Smooth muscle cell (in vitro differentiated cells): ENCODE measurements at regions not wholly inside any gene's neighbourhood (a gene's known extent, or its start where the extent isn't known, plus 50 kb on each side); places are given as distances from the start of the nearest gene placed in this dataset.

Source experiments
- DNase-seq: peaks from one replicate; lab custom pipeline; 2025; ENCODE audit not compliant: unreplicated experiment; lab: John Stamatoyannopoulos, UW
- H2AFZ ChIP-seq: fragments of 200-600 bp; sonication (generic); 2 replicates; pipeline ENCODE4 v1.6.0; 2016; ENCODE audit warnings: antibody characterized with exemption, low read depth, mild to moderate bottlenecking
- H3F3A ChIP-seq: fragments of 200-600 bp; sonication (generic); 2 replicates; pipeline ENCODE4 v1.6.0; 2017; ENCODE audit warnings: antibody characterized with exemption, low read depth
- H3K27ac ChIP-seq: fragments of 200-600 bp; sonication (generic); 2 replicates; pipeline ENCODE4 v1.5.1; 2016; ENCODE audit warnings: low read depth, mild to moderate bottlenecking
- H3K27me3 ChIP-seq: fragments of 200-600 bp; sonication (generic); 2 replicates; pipeline ENCODE4 v1.6.1; 2016; ENCODE audit warnings: low read depth, mild to moderate bottlenecking
- H3K36me3 ChIP-seq: fragments of 200-600 bp; sonication (generic); 2 replicates; pipeline ENCODE4 v1.5.1; 2016; ENCODE audit warnings: low read depth
- H3K4me1 ChIP-seq: fragments of 200-600 bp; sonication (generic); 2 replicates; pipeline ENCODE4 v1.5.1; 2016; ENCODE audit warnings: low read depth
- H3K4me2 ChIP-seq: fragments of 200-600 bp; sonication (generic); 2 replicates; pipeline ENCODE4 v1.6.0; 2016; ENCODE audit warnings: mild to moderate bottlenecking
- H3K4me3 ChIP-seq: fragments of 200-600 bp; sonication (generic); 2 replicates; pipeline ENCODE4 v1.5.1; 2016; ENCODE audit warnings: mild to moderate bottlenecking
- H3K79me2 ChIP-seq: fragments of 200-600 bp; sonication (generic); 2 replicates; pipeline ENCODE4 v1.6.0; 2016; ENCODE audit warnings: low read depth, mild to moderate bottlenecking
- H3K9ac ChIP-seq: fragments of 200-600 bp; sonication (generic); 2 replicates; pipeline ENCODE4 v1.6.0; 2016; ENCODE audit warnings: low read depth
- H3K9me3 ChIP-seq: fragments of 200-600 bp; sonication (generic); replicated peaks from 2 replicates; pipeline ENCODE4 v1.5.1; 2016; ENCODE audit warnings: low read depth
- H4K20me1 ChIP-seq: fragments of 200-600 bp; sonication (generic); 2 replicates; pipeline ENCODE4 v1.6.0; 2016; ENCODE audit warnings: low read depth
- CTCF ChIP-seq: fragments of 200-600 bp; sonication (generic); IDR thresholded peaks from 2 replicates; pipeline ENCODE4 v1.5.1; 2017; ENCODE audit warnings: borderline replicate concordance, mild to moderate bottlenecking, antibody characterized with exemption; ENCODE audit not compliant: insufficient read depth, poor library complexity, severe bottlenecking
- WGBS: methylation state at CpG from one replicate; pipeline ENCODE4 v1.1.7; 2016; ENCODE audit warnings: low lambda C conversion rate; 5-methylcytosine and 5-hydroxymethylcytosine counted together

- WGBS, result 88% methylated on average over 1 of the region's 1 CpG
- no peaks in the 10 kb centered on the region for H3K9me3 ChIP-seq
- H3K36me3 ChIP-seq, result no peaks in the 10 kb centered on the region
- no peak overlapping the region for H3K9ac ChIP-seq
- no peak overlapping the region for H3K27ac ChIP-seq
- no peak overlapping the region for H3K4me3 ChIP-seq
- H3K4me1 ChIP-seq, result no peaks in the 10 kb centered on the region
- no peaks in the 10 kb centered on the region for H3K27me3 ChIP-seq
- TF ChIP-seq CTCF, result no peak
- no peak for DNase-seq
- H3K79me2 ChIP-seq, result no peaks in the 10 kb centered on the region
- no peaks in the 10 kb centered on the region for H4K20me1 ChIP-seq
- H2AFZ ChIP-seq, result no peak overlapping the region
- H3K4me2 ChIP-seq, result no peak overlapping the region
- H3F3A ChIP-seq, result no peaks in the 10 kb centered on the region
Measured at GRCh38 chr1:73626326-73626725, 571.6 kb downstream of the LRRIQ3 start.

- no peak for TF ChIP-seq CTCF
- H3F3A ChIP-seq, result no peaks in the 10 kb centered on the region
- 81% methylated on average over 1 of the region's 1 CpG for WGBS
Measured at GRCh38 chr1:73623946-73624345, 574.0 kb downstream of the LRRIQ3 start.

GRCh38 chr1:73617145-73617544 lies 580.8 kb downstream of the LRRIQ3 start:
- H3F3A ChIP-seq, result no peaks in the 10 kb centered on the region
- H2AFZ ChIP-seq, result no peak overlapping the region
- H4K20me1 ChIP-seq, result no peaks in the 10 kb centered on the region
- no peaks in the 10 kb centered on the region for H3K79me2 ChIP-seq
- no peaks in the 10 kb centered on the region for H3K4me1 ChIP-seq
- H3K27ac ChIP-seq, result no peak overlapping the region
- no peak overlapping the region for H3K4me3 ChIP-seq
- WGBS, result 94% methylated on average over 4 of the region's 4 CpGs
- H3K4me2 ChIP-seq, result no peak overlapping the region
- no peaks in the 10 kb centered on the region for H3K9me3 ChIP-seq
- no peak for TF ChIP-seq CTCF
- H3K36me3 ChIP-seq, result no peaks in the 10 kb centered on the region
- no peaks in the 10 kb centered on the region for H3K27me3 ChIP-seq
- no peak for DNase-seq
- H3K9ac ChIP-seq, result no peak overlapping the region

More at GRCh38 chr1:73623946-73624345, 574.0 kb downstream of the LRRIQ3 start:
- no peak overlapping the region for H3K4me2 ChIP-seq
- no peak for DNase-seq
- H3K36me3 ChIP-seq, result no peaks in the 10 kb centered on the region
- no peaks in the 10 kb centered on the region for H3K79me2 ChIP-seq
- H3K27ac ChIP-seq, result no peak overlapping the region
- H3K27me3 ChIP-seq, result no peaks in the 10 kb centered on the region
- H3K9ac ChIP-seq, result no peak overlapping the region
- H4K20me1 ChIP-seq, result no peaks in the 10 kb centered on the region
- H3K9me3 ChIP-seq, result no peaks in the 10 kb centered on the region
- no peak overlapping the region for H3K4me3 ChIP-seq
- no peaks in the 10 kb centered on the region for H3K4me1 ChIP-seq
- no peak overlapping the region for H2AFZ ChIP-seq

- Histone ChIP-seq H2AFZ (no peak overlapping the region), H4K20me1 (no peaks in the 10 kb centered on the region), H3K27me3 (no peaks in the 10 kb centered on the region), H3K9ac (no peak overlapping the region), H3K27ac (no peak overlapping the region), H3K79me2 (no peaks in the 10 kb centered on the region), H3K36me3 (no peaks in the 10 kb centered on the region), H3K4me3 (no peak overlapping the region), H3K9me3 (no peaks in the 10 kb centered on the region), H3K4me2 (no peak overlapping the region), H3K4me1 (no peaks in the 10 kb centered on the region), H3F3A (no peaks in the 10 kb centered on the region)
- TF ChIP-seq CTCF, result no peak
- no peak for DNase-seq
Measured at GRCh38 chr1:73611681-73612080, 586.3 kb downstream of the LRRIQ3 start.
